Neural cell (in vitro differentiated cells): ENCODE measurements at regions not wholly inside any gene's neighbourhood (a gene's known extent, or its start where the extent isn't known, plus 50 kb on each side); places are given as distances from the start of the nearest gene placed in this dataset.

ENCODE experiments used
- H2AFZ ChIP-seq: fragments of 200-600, 300-800 bp; sonication (generic), shearing (Covaris generic); 2 replicates; pipeline ENCODE4 v1.6.0; 2014; ENCODE audit warnings: low read depth, mild to moderate bottlenecking, antibody characterized with exemption, low read length, moderate library complexity
- H3F3A ChIP-seq: fragments of 200-600 bp; shearing (Covaris generic); 2 replicates; pipeline ENCODE4 v1.6.1; 2016; ENCODE audit warnings: mild to moderate bottlenecking, moderate library complexity, mixed read lengths, antibody characterized with exemption, low read length; ENCODE audit not compliant: insufficient read depth, poor library complexity, severe bottlenecking
- H3K27ac ChIP-seq: fragments of 200-600, 300-800 bp; sonication (generic), shearing (Covaris generic); 2 replicates; pipeline ENCODE4 v1.5.1; 2014; ENCODE audit warnings: mild to moderate bottlenecking, low read length, moderate library complexity
- H3K27me3 ChIP-seq: fragments of 300-800, 200-600 bp; sonication (generic), shearing (Covaris generic); 2 replicates; pipeline ENCODE4 v1.6.0; 2014; ENCODE audit warnings: mild to moderate bottlenecking, low read depth, low read length, moderate library complexity; ENCODE audit not compliant: insufficient read depth
- H3K36me3 ChIP-seq: fragments of 300-800, 200-600 bp; sonication (generic), shearing (Covaris generic); 2 replicates; pipeline ENCODE4 v1.5.1; 2014; ENCODE audit warnings: mild to moderate bottlenecking, antibody characterized with exemption, low read length, moderate library complexity; ENCODE audit not compliant: insufficient read depth
- H3K4me2 ChIP-seq: fragments of 300-800, 200-600 bp; sonication (generic), shearing (Covaris generic); 2 replicates; pipeline ENCODE4 v1.6.0; 2014; ENCODE audit warnings: mild to moderate bottlenecking, low read length
- H3K4me3 ChIP-seq: fragments of 300-800, 200-600 bp; sonication (generic), shearing (Covaris generic); 2 replicates; pipeline ENCODE4 v1.5.1; 2014; ENCODE audit warnings: mild to moderate bottlenecking, low read length, moderate library complexity
- H3K79me2 ChIP-seq: fragments of 200-600 bp; shearing (Covaris generic); replicated peaks from 2 replicates; pipeline ENCODE4 v1.6.0; 2014; ENCODE audit warnings: mild to moderate bottlenecking, low read length, moderate library complexity; ENCODE audit not compliant: insufficient read depth
- H3K9ac ChIP-seq: fragments of 300-800, 200-600 bp; sonication (generic), shearing (Covaris generic); 2 replicates; pipeline ENCODE4 v1.6.1; 2016; ENCODE audit warnings: mild to moderate bottlenecking, low read length, mixed read lengths
- H3K9me2 ChIP-seq: fragments of 200-600 bp; shearing (Covaris generic); 2 replicates; pipeline ENCODE4 v1.6.1; 2016; ENCODE audit warnings: mild to moderate bottlenecking, low read length, mixed read lengths; ENCODE audit not compliant: insufficient read depth
- H3K9me3 ChIP-seq: fragments of 200-600, 300-800 bp; sonication (generic), shearing (Covaris generic); 2 replicates; pipeline ENCODE4 v1.6.1; 2016; ENCODE audit warnings: mild to moderate bottlenecking, mixed run types, low read length, moderate library complexity, mixed read lengths
- H4K20me1 ChIP-seq: fragments of 200-600 bp; shearing (Covaris generic); 2 replicates; pipeline ENCODE4 v1.6.1; 2016; ENCODE audit warnings: mild to moderate bottlenecking, mixed run types; ENCODE audit not compliant: insufficient read depth
- CTCF ChIP-seq: fragments of 450-650 bp; IDR thresholded peaks from 2 replicates; pipeline ENCODE4 v1.5.1; 2014; ENCODE audit warnings: antibody characterized with exemption, mild to moderate bottlenecking, moderate library complexity; ENCODE audit not compliant: poor library complexity, severe bottlenecking
- EP300 ChIP-seq: fragments of 450-650 bp; conservative IDR thresholded peaks from 2 replicates; pipeline ENCODE4 v1.6.1; 2014; ENCODE audit warnings: antibody characterized with exemption, mild to moderate bottlenecking, moderate library complexity; ENCODE audit not compliant: poor library complexity, severe bottlenecking
- EZH2 ChIP-seq: fragments of 200-600, 300-800 bp; shearing (Covaris generic), sonication (generic); IDR thresholded peaks from 2 replicates; pipeline ENCODE4 v1.6.1; 2014; ENCODE audit warnings: antibody characterized with exemption, low read length, borderline replicate concordance, mild to moderate bottlenecking; ENCODE audit not compliant: insufficient read depth, poor library complexity, severe bottlenecking
- MXI1 ChIP-seq: fragments of 450-650 bp; conservative IDR thresholded peaks from 2 replicates; pipeline ENCODE4 v1.6.1; 2014; ENCODE audit warnings: antibody characterized with exemption, mild to moderate bottlenecking; ENCODE audit not compliant: poor library complexity, severe bottlenecking
- REST ChIP-seq: IDR thresholded peaks from 2 replicates; pipeline ENCODE4 v1.6.1; 2012; ENCODE audit warnings: borderline replicate concordance
- SMC3 ChIP-seq: fragments of 450-650 bp; conservative IDR thresholded peaks from 2 replicates; pipeline ENCODE4 v1.6.1; 2014; ENCODE audit warnings: antibody characterized with exemption, mild to moderate bottlenecking, moderate library complexity; ENCODE audit not compliant: poor library complexity

GRCh38 chr2:222136106-222136630, 162.6 kb downstream of the PAX3 start:
- no peak overlapping the region for H3K27ac ChIP-seq
- H3K36me3 ChIP-seq: no peaks in the 10 kb centered on the region
- H3K9me2 ChIP-seq: no peaks in the 10 kb centered on the region
- H2AFZ ChIP-seq: no peak overlapping the region
- no peaks in the 10 kb centered on the region for H3K79me2 ChIP-seq
- H3K4me2 ChIP-seq: no peak overlapping the region
- no peaks in the 10 kb centered on the region for H3F3A ChIP-seq
- no peaks in the 10 kb centered on the region for H4K20me1 ChIP-seq
- no peaks in the 10 kb centered on the region for H3K27me3 ChIP-seq
- no peaks in the 10 kb centered on the region for H3K9me3 ChIP-seq
- no peak overlapping the region for H3K4me3 ChIP-seq
- TF ChIP-seq SMC3 (no peak), MXI1 (no peak), CTCF (no peak)
- no peak overlapping the region for H3K9ac ChIP-seq

GRCh38 chr2:222134654-222135053, 164.1 kb downstream of the PAX3 start:
- Histone ChIP-seq H3K9me3 (no peaks in the 10 kb centered on the region), H3K4me3 (no peak overlapping the region), H2AFZ (no peak overlapping the region), H4K20me1 (no peaks in the 10 kb centered on the region), H3F3A (no peaks in the 10 kb centered on the region), H3K36me3 (no peaks in the 10 kb centered on the region), H3K79me2 (no peaks in the 10 kb centered on the region), H3K27me3 (no peaks in the 10 kb centered on the region), H3K4me2 (no peak overlapping the region), H3K9ac (no peak overlapping the region), H3K27ac (no peak overlapping the region), H3K9me2 (no peaks in the 10 kb centered on the region)
- no peak for TF ChIP-seq EZH2
- no peak for TF ChIP-seq CTCF
- no peak for TF ChIP-seq EP300
- no peak for TF ChIP-seq REST
